ENCODE measurements at regions not wholly inside any gene's neighbourhood (a gene's known extent, or its start where the extent isn't known, plus 50 kb on each side); places are given as distances from the start of the nearest gene placed in this dataset.
A peak's percentile ranks its signal among the peaks of the same experiment; 100 is the strongest.

GRCh38 chr5:143659599-143660238 lies 152.2 kb upstream of the HMHB1 start (continued):
- TF ChIP-seq HMG20A (CRISPR knock-in tag; IDR thresholded peaks at IDR 0.05; ENCODE audit: borderline replicate concordance) (peak; percentile 90), ZMYM3 (CRISPR knock-in tag; IDR thresholded peaks at IDR 0.05) (no peak), MAZ (IDR thresholded peaks at IDR 0.05; ENCODE audit: borderline replicate concordance, low read depth, low read length) (no peak), MAZ (CRISPR knock-in tag; IDR thresholded peaks at IDR 0.05; ENCODE audit: low read depth) (no peak), MYC (CRISPR knock-in tag; IDR thresholded peaks at IDR 0.05; ENCODE audit: borderline replicate concordance) (no peak), FOXJ3 (CRISPR knock-in tag; IDR thresholded peaks at IDR 0.05; ENCODE audit: borderline replicate concordance) (no peak), ZBTB7A (CRISPR knock-in tag; IDR thresholded peaks at IDR 0.05) (no peak), BCL6 (CRISPR knock-in tag; IDR thresholded peaks at IDR 0.05) (peak; percentile 54; the same call in 1 of the 2 replicates), SAP130 (CRISPR knock-in tag; IDR thresholded peaks at IDR 0.05; ENCODE audit: low read depth) (peak; percentile 51), FOXA3 (CRISPR knock-in tag; IDR thresholded peaks at IDR 0.05) (peak; percentile 90), ZNF563 (CRISPR knock-in tag; IDR thresholded peaks at IDR 0.05) (no peak), PRDM10 (CRISPR knock-in tag; IDR thresholded peaks at IDR 0.05; ENCODE audit: low read depth) (no peak), ZNF761 (CRISPR knock-in tag; conservative IDR thresholded peaks at IDR 0.05) (no peak), MIXL1 (CRISPR knock-in tag; IDR thresholded peaks at IDR 0.05) (0 out of 2 replicates have a peak, but pooled peaks have one; percentile 21), SMAD3 (CRISPR knock-in tag; IDR thresholded peaks at IDR 0.05) (peak; percentile 35; the same call in 1 of the 2 replicates), RCOR2 (CRISPR knock-in tag; IDR thresholded peaks at IDR 0.05) (0 out of 2 replicates have a peak, but pooled peaks have one; percentile 44), SOX6 (IDR thresholded peaks at IDR 0.05) (no peak), SOX6 (CRISPR knock-in tag; IDR thresholded peaks at IDR 0.05) (peak; percentile 53; the same call in 1 of the 2 replicates), ATF4 (CRISPR knock-in tag; IDR thresholded peaks at IDR 0.05) (peak in 1 of 2 experiments; percentile 63; a peak in 1 of 4 replicates), HMG20B (CRISPR knock-in tag; conservative IDR thresholded peaks at IDR 0.05) (peak; percentile 66; the same call in 1 of the 2 replicates), EP300 (IDR thresholded peaks at IDR 0.05; ENCODE audit: low read depth in 2 of 2, low read length in 2 of 2) (peak in 1 of 2 experiments; percentile 69; a peak in 1 of 4 replicates), EP300 (CRISPR knock-in tag; IDR thresholded peaks at IDR 0.05; ENCODE audit: borderline replicate concordance) (peak; percentile 23; the same call in 1 of the 2 replicates), MTERF4 (CRISPR knock-in tag; IDR thresholded peaks at IDR 0.05) (no peak), THAP11 (CRISPR knock-in tag; IDR thresholded peaks at IDR 0.05) (0 out of 2 replicates have a peak, but pooled peaks have one; percentile 30)

Measured in HepG2 (cell line).